ENCODE measurements at regions not wholly inside any gene's neighbourhood (a gene's known extent, or its start where the extent isn't known, plus 50 kb on each side); places are given as distances from the start of the nearest gene placed in this dataset.
A peak's percentile ranks its signal among the peaks of the same experiment; 100 is the strongest.

DNA sequence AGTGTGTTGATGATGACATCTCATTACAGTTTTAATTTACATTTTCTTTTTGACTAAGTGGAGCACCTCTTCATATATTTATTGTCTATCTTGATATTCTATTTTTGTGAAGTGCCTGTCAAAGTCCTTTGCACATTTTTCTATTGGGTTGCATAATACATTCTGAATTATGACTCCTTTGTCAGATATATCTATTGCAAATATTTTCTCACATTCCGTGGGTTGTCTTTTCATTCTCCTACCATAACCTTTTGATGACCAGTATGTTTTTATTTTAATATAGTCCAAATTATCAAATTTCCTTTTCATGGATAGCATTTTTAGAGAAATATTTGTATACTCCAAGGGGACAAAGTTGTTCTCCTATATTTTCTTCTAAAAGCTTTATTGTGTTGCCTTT is 126.4 kb downstream of the PJA1 start:
- H3K27ac ChIP-seq (replicated peaks; ENCODE audit: low read length) = no peak overlapping the region
- no peak for DNase-seq (ENCODE audit: low spot score)
- no peaks in the 10 kb centered on the region for H3K36me3 ChIP-seq (replicated peaks in 1 of 2; ENCODE audit: control insufficient read depth in 2 of 2, insufficient read depth in 2 of 2, low read length in 2 of 2)
- no peak overlapping the region for H3K18ac ChIP-seq (ENCODE audit: low read length)
- H3K9ac ChIP-seq (ENCODE audit: low read depth, low read length, poor library complexity) = no peak overlapping the region
- H4K91ac ChIP-seq (ENCODE audit: low read depth, low read length, poor library complexity) = no peak overlapping the region
- no peaks in the 10 kb centered on the region for H3K27me3 ChIP-seq (ENCODE audit: control insufficient read depth in 3 of 3, insufficient read depth in 3 of 3, low read depth in 1 of 3, low read length in 3 of 3)
- no peak overlapping the region for H2AK5ac ChIP-seq (ENCODE audit: low read depth, low read length)
- peaks cover 0 to 3% of the 10 kb centered on the region in 2 donors for H3K4me1 ChIP-seq (ENCODE audit: control insufficient read depth in 2 of 2, insufficient read depth in 1 of 2, low read depth in 1 of 2, low read length in 2 of 2)
- no peak overlapping the region for H2BK5ac ChIP-seq (ENCODE audit: low read length)
- no peak overlapping the region for H3K4me2 ChIP-seq (ENCODE audit: insufficient read depth, low read length, poor library complexity, severe bottlenecking)
- no peaks in the 10 kb centered on the region for H3K9me3 ChIP-seq (replicated peaks in 1 of 2; ENCODE audit: control insufficient read depth in 2 of 2, insufficient read depth in 1 of 2, low read depth in 1 of 2, low read length in 2 of 2)
- H3K4me3 ChIP-seq (ENCODE audit: low read length in 2 of 2) = no peak overlapping the region
- WGBS, 2 donors (ENCODE audit: extremely low coverage in 2 of 2, insufficient read length in 2 of 2, insufficient replicate concordance in 1 of 2) = no CpG with 5 or more reads among the region's 1 CpG
- H3K79me1 ChIP-seq (ENCODE audit: low read depth, low read length) = no peaks in the 10 kb centered on the region
- H2BK120ac ChIP-seq (ENCODE audit: low read depth, low read length) = no peak overlapping the region
- no peak overlapping the region for H3K23ac ChIP-seq (ENCODE audit: low read depth, low read length, poor library complexity)
- no peak overlapping the region for H4K8ac ChIP-seq (ENCODE audit: low read depth, low read length)
- no peak overlapping the region for H2AFZ ChIP-seq (ENCODE audit: low read length)
- no peak overlapping the region for H2BK12ac ChIP-seq (ENCODE audit: low read length)
- no peak overlapping the region for H3K4ac ChIP-seq (ENCODE audit: low read length)
- H2BK15ac ChIP-seq (ENCODE audit: low read length) = no peak overlapping the region
- H3K14ac ChIP-seq (ENCODE audit: low read length) = no peak overlapping the region

DNA sequence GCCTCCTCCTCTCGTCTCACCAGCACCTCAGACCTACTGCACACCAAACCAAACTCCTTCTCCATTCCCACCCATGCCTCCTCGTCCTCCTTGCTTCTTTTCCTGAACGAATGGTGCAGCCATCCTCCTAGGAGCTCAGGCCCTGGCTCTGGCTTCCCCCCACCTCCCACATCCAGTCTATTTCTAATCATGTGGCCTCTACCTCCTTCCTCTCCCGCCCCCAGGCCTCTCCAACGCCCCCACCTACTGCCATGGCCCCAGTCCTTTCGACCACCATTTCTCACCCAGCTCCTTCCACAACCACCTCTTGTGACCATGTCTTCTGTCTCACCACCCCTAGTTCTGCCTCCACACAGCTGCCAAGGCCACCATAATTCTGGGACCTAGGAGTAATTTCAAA is 127.1 kb downstream of the PJA1 start:
- no peak overlapping the region for H3K4me2 ChIP-seq (ENCODE audit: insufficient read depth, low read length, poor library complexity, severe bottlenecking)
- no peak overlapping the region for H2AK5ac ChIP-seq (ENCODE audit: low read depth, low read length)
- no peak overlapping the region for H3K4ac ChIP-seq (ENCODE audit: low read length)
- no peak overlapping the region for H2BK12ac ChIP-seq (ENCODE audit: low read length)
- no peak overlapping the region for H3K14ac ChIP-seq (ENCODE audit: low read length)
- H4K8ac ChIP-seq (ENCODE audit: low read depth, low read length) = no peak overlapping the region
- H3K27ac ChIP-seq (replicated peaks; ENCODE audit: low read length) = no peak overlapping the region
- H3K4me1 ChIP-seq (ENCODE audit: control insufficient read depth in 2 of 2, insufficient read depth in 1 of 2, low read depth in 1 of 2, low read length in 2 of 2) = peaks cover 0 to 3% of the 10 kb centered on the region in 2 donors
- no peak overlapping the region for H3K9ac ChIP-seq (ENCODE audit: low read depth, low read length, poor library complexity)
- no peaks in the 10 kb centered on the region for H3K36me3 ChIP-seq (replicated peaks in 1 of 2; ENCODE audit: control insufficient read depth in 2 of 2, insufficient read depth in 2 of 2, low read length in 2 of 2)
- peak overlapping the region; percentile 9 for H2BK15ac ChIP-seq (ENCODE audit: low read length)
- H2BK5ac ChIP-seq (ENCODE audit: low read length) = no peak overlapping the region
- no CpG with 5 or more reads among the region's 6 CpGs for WGBS, 2 donors (ENCODE audit: extremely low coverage in 2 of 2, insufficient read length in 2 of 2, insufficient replicate concordance in 1 of 2)
- H3K18ac ChIP-seq (ENCODE audit: low read length) = no peak overlapping the region
- no peak overlapping the region for H3K23ac ChIP-seq (ENCODE audit: low read depth, low read length, poor library complexity)
- no peak overlapping the region for H4K91ac ChIP-seq (ENCODE audit: low read depth, low read length, poor library complexity)
- no peak overlapping the region for H2AFZ ChIP-seq (ENCODE audit: low read length)
- no peak for DNase-seq (ENCODE audit: low spot score)
- H2BK120ac ChIP-seq (ENCODE audit: low read depth, low read length) = no peak overlapping the region
- no peak overlapping the region for H3K4me3 ChIP-seq (ENCODE audit: low read length in 2 of 2)
- H3K79me1 ChIP-seq (ENCODE audit: low read depth, low read length) = no peaks in the 10 kb centered on the region
- no peaks in the 10 kb centered on the region for H3K27me3 ChIP-seq (ENCODE audit: control insufficient read depth in 3 of 3, insufficient read depth in 3 of 3, low read depth in 1 of 3, low read length in 3 of 3)
- no peaks in the 10 kb centered on the region for H3K9me3 ChIP-seq (replicated peaks in 1 of 2; ENCODE audit: control insufficient read depth in 2 of 2, insufficient read depth in 1 of 2, low read depth in 1 of 2, low read length in 2 of 2)

DNA sequence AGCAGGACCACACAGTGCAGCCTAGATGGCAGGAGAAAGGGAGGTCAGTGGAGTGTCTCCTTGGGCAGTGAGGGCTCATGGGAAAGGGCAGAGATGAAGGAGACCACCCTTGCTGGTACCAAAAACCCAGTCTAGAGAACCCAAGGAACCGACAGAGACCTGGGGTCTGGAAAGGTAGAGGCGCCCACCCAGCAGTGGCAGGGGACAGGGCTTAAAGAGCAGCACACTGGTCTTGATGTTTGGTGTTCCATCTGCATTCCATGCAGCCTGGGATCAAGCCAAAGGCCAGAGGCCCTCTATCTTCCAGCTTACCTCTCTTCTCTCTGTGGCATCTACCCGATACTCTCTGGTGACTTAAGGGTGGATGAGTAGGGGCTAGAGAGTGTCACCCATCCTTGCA is 127.5 kb downstream of the PJA1 start:
- H2AFZ ChIP-seq (ENCODE audit: low read length) = no peak overlapping the region
- no peak overlapping the region for H3K4me3 ChIP-seq (ENCODE audit: low read length in 2 of 2)
- peak overlapping the region; percentile 9 for H2BK15ac ChIP-seq (ENCODE audit: low read length)
- no peak overlapping the region for H3K4ac ChIP-seq (ENCODE audit: low read length)
- H3K36me3 ChIP-seq (replicated peaks in 1 of 2; ENCODE audit: control insufficient read depth in 2 of 2, insufficient read depth in 2 of 2, low read length in 2 of 2) = no peaks in the 10 kb centered on the region
- H3K4me2 ChIP-seq (ENCODE audit: insufficient read depth, low read length, poor library complexity, severe bottlenecking) = no peak overlapping the region
- no peak overlapping the region for H3K27ac ChIP-seq (replicated peaks; ENCODE audit: low read length)
- no peak overlapping the region for H3K9ac ChIP-seq (ENCODE audit: low read depth, low read length, poor library complexity)
- H4K8ac ChIP-seq (ENCODE audit: low read depth, low read length) = no peak overlapping the region
- DNase-seq (ENCODE audit: low spot score) = no peak
- H2BK120ac ChIP-seq (ENCODE audit: low read depth, low read length) = no peak overlapping the region
- peaks cover 0 to 3% of the 10 kb centered on the region in 2 donors for H3K4me1 ChIP-seq (ENCODE audit: control insufficient read depth in 2 of 2, insufficient read depth in 1 of 2, low read depth in 1 of 2, low read length in 2 of 2)
- no peak overlapping the region for H3K14ac ChIP-seq (ENCODE audit: low read length)
- no peak overlapping the region for H2BK5ac ChIP-seq (ENCODE audit: low read length)
- H3K18ac ChIP-seq (ENCODE audit: low read length) = no peak overlapping the region
- WGBS, 2 donors (ENCODE audit: extremely low coverage in 2 of 2, insufficient read length in 2 of 2, insufficient replicate concordance in 1 of 2) = no CpG with 5 or more reads among the region's 3 CpGs
- no peak overlapping the region for H4K91ac ChIP-seq (ENCODE audit: low read depth, low read length, poor library complexity)
- H3K27me3 ChIP-seq (ENCODE audit: control insufficient read depth in 3 of 3, insufficient read depth in 3 of 3, low read depth in 1 of 3, low read length in 3 of 3) = no peaks in the 10 kb centered on the region
- no peaks in the 10 kb centered on the region for H3K9me3 ChIP-seq (replicated peaks in 1 of 2; ENCODE audit: control insufficient read depth in 2 of 2, insufficient read depth in 1 of 2, low read depth in 1 of 2, low read length in 2 of 2)
- H3K79me1 ChIP-seq (ENCODE audit: low read depth, low read length) = no peaks in the 10 kb centered on the region
- no peak overlapping the region for H2BK12ac ChIP-seq (ENCODE audit: low read length)
- no peak overlapping the region for H2AK5ac ChIP-seq (ENCODE audit: low read depth, low read length)
- H3K23ac ChIP-seq (ENCODE audit: low read depth, low read length, poor library complexity) = no peak overlapping the region

DNA sequence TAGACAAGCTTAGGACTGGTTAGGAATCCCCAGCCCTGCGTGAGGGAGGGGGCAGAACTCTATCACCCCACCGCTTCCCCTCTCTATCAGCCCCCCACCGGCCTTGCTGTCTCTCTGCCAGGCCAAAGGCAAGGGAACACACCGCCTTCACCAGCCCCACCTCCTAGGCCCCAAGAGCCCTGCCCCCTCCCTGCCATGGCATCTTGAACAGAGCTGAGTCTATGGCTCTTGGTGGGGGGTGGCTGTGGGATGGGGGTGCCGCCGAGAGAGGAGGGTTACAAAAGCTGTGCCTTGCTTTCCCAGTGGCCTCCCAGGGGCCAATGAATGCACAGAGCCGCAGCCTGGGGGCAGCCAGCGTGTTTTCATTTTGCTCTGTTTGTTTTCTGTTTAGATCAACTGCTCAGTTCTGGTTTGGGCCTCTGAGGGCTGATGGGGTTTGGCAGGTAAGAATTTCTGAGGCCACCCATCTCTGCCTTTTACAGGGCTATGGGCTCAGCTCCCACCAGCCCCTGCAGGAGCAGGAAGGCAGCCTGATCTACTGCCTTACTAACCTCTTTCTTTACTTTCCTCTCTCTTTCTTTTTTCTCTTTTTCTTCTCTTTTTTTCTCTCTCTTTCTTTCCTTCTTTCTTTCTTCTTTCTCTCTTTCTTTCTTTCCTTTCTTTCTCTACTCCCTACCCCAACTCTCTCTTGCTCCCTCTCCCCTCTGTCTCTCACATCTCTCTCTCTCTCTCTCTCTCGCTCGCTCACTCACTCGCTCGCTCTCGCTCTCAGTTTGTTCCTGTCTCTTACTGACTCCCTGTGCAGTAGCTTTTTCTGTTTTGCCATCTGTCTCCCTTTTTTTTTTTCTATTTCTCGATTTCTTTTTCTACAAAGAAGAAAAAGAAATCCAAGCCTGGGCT is 128.3 kb downstream of the PJA1 start:
- Histone ChIP-seq H3K14ac (ENCODE audit: low read length) (no peak overlapping the region), H2BK15ac (ENCODE audit: low read length) (no peak overlapping the region), H3K79me1 (ENCODE audit: low read depth, low read length) (no peaks in the 10 kb centered on the region), H4K91ac (ENCODE audit: low read depth, low read length, poor library complexity) (no peak overlapping the region), H3K36me3 (replicated peaks in 1 of 2; ENCODE audit: control insufficient read depth in 2 of 2, insufficient read depth in 2 of 2, low read length in 2 of 2) (no peaks in the 10 kb centered on the region), H3K4me3 (ENCODE audit: low read length in 2 of 2) (no peak overlapping the region), H3K4me1 (ENCODE audit: control insufficient read depth in 2 of 2, insufficient read depth in 1 of 2, low read depth in 1 of 2, low read length in 2 of 2) (peaks cover 0 to 3% of the 10 kb centered on the region in 2 donors), H3K27ac (replicated peaks; ENCODE audit: low read length) (no peak overlapping the region), H2AK5ac (ENCODE audit: low read depth, low read length) (no peak overlapping the region), H3K9me3 (replicated peaks in 1 of 2; ENCODE audit: control insufficient read depth in 2 of 2, insufficient read depth in 1 of 2, low read depth in 1 of 2, low read length in 2 of 2) (no peaks in the 10 kb centered on the region), H4K8ac (ENCODE audit: low read depth, low read length) (no peak overlapping the region), H2AFZ (ENCODE audit: low read length) (peak overlapping the region; percentile 74), H3K18ac (ENCODE audit: low read length) (peak overlapping the region; percentile 28), H3K23ac (ENCODE audit: low read depth, low read length, poor library complexity) (no peak overlapping the region), H3K27me3 (ENCODE audit: control insufficient read depth in 3 of 3, insufficient read depth in 3 of 3, low read depth in 1 of 3, low read length in 3 of 3) (no peaks in the 10 kb centered on the region), H2BK12ac (ENCODE audit: low read length) (no peak overlapping the region), H2BK5ac (ENCODE audit: low read length) (no peak overlapping the region), H3K4ac (ENCODE audit: low read length) (no peak overlapping the region), H2BK120ac (ENCODE audit: low read depth, low read length) (no peak overlapping the region), H3K4me2 (ENCODE audit: insufficient read depth, low read length, poor library complexity, severe bottlenecking) (no peak overlapping the region), H3K9ac (ENCODE audit: low read depth, low read length, poor library complexity) (peak overlapping the region; percentile 21)
- DNase-seq (ENCODE audit: low spot score) = no peak
- 100% methylated on average over 3 to 4 of the region's 14 CpGs for WGBS, 2 donors (ENCODE audit: extremely low coverage in 2 of 2, insufficient read length in 2 of 2, insufficient replicate concordance in 1 of 2)

Data from neuronal stem cell (in vitro differentiated cells).